HepG2 (cell line): ENCODE measurements at regions not wholly inside any gene's neighbourhood (a gene's known extent, or its start where the extent isn't known, plus 50 kb on each side); places are given as distances from the start of the nearest gene placed in this dataset.

Experiments used
- BCL3 ChIP-seq: sonication (generic); formaldehyde crosslinking; IDR thresholded peaks from 2 replicates; pipeline ENCODE4 v1.5.1; 2020; ENCODE audit warnings: mild to moderate bottlenecking, missing genetic modification reagents, moderate library complexity
- CTCF ChIP-seq: sonication (generic); formaldehyde crosslinking; IDR thresholded peaks from 2 replicates; pipeline ENCODE4 v1.5.0; 2020; ENCODE audit warnings: mild to moderate bottlenecking, missing genetic modification reagents, moderate library complexity
- EZH2 ChIP-seq: conservative IDR thresholded peaks from 2 replicates; pipeline ENCODE4 v1.6.1; 2012; ENCODE audit warnings: mild to moderate bottlenecking, low read depth, low read length, moderate library complexity
- FOXK1 ChIP-seq: sonication (generic); formaldehyde crosslinking; IDR thresholded peaks from 2 replicates; pipeline ENCODE4 v1.4.0; 2020; ENCODE audit warnings: low read depth, missing genetic modification reagents, borderline replicate concordance
- FOXO1 ChIP-seq: sonication (generic); formaldehyde crosslinking; IDR thresholded peaks from 2 replicates; pipeline ENCODE4 v1.4.0; 2020; ENCODE audit warnings: missing genetic modification reagents
- LCORL ChIP-seq, 2 experiments: fragments of 450-650 bp in 1 of 2; sonication (generic) in 1 of 2; formaldehyde crosslinking in 1 of 2; IDR thresholded peaks; 2 replicates each; pipeline versions ENCODE4 v1.5.0 to v1.6.1; 2017 to 2020; ENCODE audit warnings: antibody characterized with exemption in 1 of 2, missing genetic modification reagents in 1 of 2
- POLR2A ChIP-seq, 2 experiments: IDR thresholded peaks; 2 replicates each; pipeline ENCODE4 v1.6.1; 2011; ENCODE audit warnings: low read depth in 2 of 2, low read length in 2 of 2, mild to moderate bottlenecking in 1 of 2, moderate library complexity in 1 of 2; ENCODE audit not compliant: insufficient read depth in 1 of 2
- SIN3A ChIP-seq: IDR thresholded peaks from 2 replicates; pipeline ENCODE4 v1.6.1; 2011; ENCODE audit warnings: low read depth, mild to moderate bottlenecking, control low read depth, low read length, borderline replicate concordance
- SP2 ChIP-seq: sonication (generic); formaldehyde crosslinking; IDR thresholded peaks from 2 replicates; pipeline ENCODE4 v1.5.1; 2020; ENCODE audit warnings: mild to moderate bottlenecking, missing genetic modification reagents
- UBTF ChIP-seq: sonication (generic); formaldehyde crosslinking; IDR thresholded peaks from 2 replicates; pipeline ENCODE4 v1.4.0; 2020; ENCODE audit warnings: mild to moderate bottlenecking, missing genetic modification reagents
- ZNF230 ChIP-seq: sonication (generic); formaldehyde crosslinking; IDR thresholded peaks from 2 replicates; pipeline ENCODE4 v1.4.0; 2020; ENCODE audit warnings: mild to moderate bottlenecking, missing genetic modification reagents
- ZNF781 ChIP-seq: sonication (generic); formaldehyde crosslinking; IDR thresholded peaks from 2 replicates; pipeline ENCODE4 v1.5.1; 2020; ENCODE audit warnings: borderline replicate concordance, mild to moderate bottlenecking, missing genetic modification reagents; ENCODE audit errors: not compliant biosample characterization
- ZUFSP ChIP-seq: sonication (generic); formaldehyde crosslinking; IDR thresholded peaks from 2 replicates; pipeline ENCODE4 v1.9.0; 2021; ENCODE audit warnings: missing genetic modification reagents, mild to moderate bottlenecking, borderline replicate concordance
- ZXDC ChIP-seq: sonication (generic); formaldehyde crosslinking; IDR thresholded peaks from 2 replicates; pipeline ENCODE4 v1.5.0; 2020; ENCODE audit warnings: mild to moderate bottlenecking, missing genetic modification reagents

- TF ChIP-seq BCL3 (CRISPR knock-in tag) (no peak), FOXO1 (no peak), ZNF230 (CRISPR knock-in tag) (no peak), ZUFSP (CRISPR knock-in tag) (no peak), POLR2A (IDR thresholded peaks at IDR 0.05; ENCODE audit: insufficient read depth in 1 of 2, low read depth in 2 of 2, low read length in 2 of 2) (no peak), EZH2 (no peak), ZXDC (no peak), CTCF (no peak), UBTF (CRISPR knock-in tag) (no peak), SP2 (no peak), FOXK1 (CRISPR knock-in tag) (no peak), ZNF781 (CRISPR knock-in tag) (no peak), SIN3A (no peak), LCORL (IDR thresholded peaks at IDR 0.05) (no peak), LCORL (CRISPR knock-in tag; IDR thresholded peaks at IDR 0.05) (no peak)
Observed at GRCh38 chr2:140154706-140155105, 1374.5 kb upstream of the NXPH2 start.
